ENCODE measurements at regions not wholly inside any gene's neighbourhood (a gene's known extent, or its start where the extent isn't known, plus 50 kb on each side); places are given as distances from the start of the nearest gene placed in this dataset.
"Not testable (repeated sequence)": the region's sequence is repeated elsewhere in the genome, so short reads cannot be mapped to it uniquely, and the experiment has no call there.

- H3K27ac ChIP-seq (ENCODE audit: low read length), result no peak overlapping the region
- no peaks in the 10 kb centered on the region for H3K9me3 ChIP-seq (ENCODE audit: control insufficient read depth, insufficient read depth, low read length)
- no CpG with 5 or more reads among the region's 1 CpG for WGBS (ENCODE audit: insufficient coverage, insufficient read length)
- H3K4me1 ChIP-seq (ENCODE audit: control insufficient read depth, insufficient read depth, low read length), result no peaks in the 10 kb centered on the region
- H3K36me3 ChIP-seq (ENCODE audit: control insufficient read depth, insufficient read depth, low read length), result no peaks in the 10 kb centered on the region
- H3K27me3 ChIP-seq (ENCODE audit: control insufficient read depth, insufficient read depth, low read length), result no peaks in the 10 kb centered on the region
- no peak for DNase-seq (ENCODE audit: low read depth, low spot score)
- no peak overlapping the region for H3K4me3 ChIP-seq (ENCODE audit: low read length)
These were observed 545.3 kb upstream of the GRID2 start for GRCh38 chr4:91758487-91758886.

GRCh38 chr4:91764085-91764484 is 539.7 kb upstream of the GRID2 start:
- no CpG with 5 or more reads among the region's 1 CpG for WGBS (ENCODE audit: insufficient coverage, insufficient read length)
- Histone ChIP-seq H3K9me3 (ENCODE audit: control insufficient read depth, insufficient read depth, low read length) (no peaks in the 10 kb centered on the region), H3K27ac (ENCODE audit: low read length) (no peak overlapping the region), H3K4me3 (ENCODE audit: low read length) (no peak overlapping the region), H3K4me1 (ENCODE audit: control insufficient read depth, insufficient read depth, low read length) (peaks cover 1% of the 10 kb centered on the region; the same call in 1 of the 2 replicates), H3K27me3 (ENCODE audit: control insufficient read depth, insufficient read depth, low read length) (no peaks in the 10 kb centered on the region), H3K36me3 (ENCODE audit: control insufficient read depth, insufficient read depth, low read length) (no peaks in the 10 kb centered on the region)
- no peak for DNase-seq (ENCODE audit: low read depth, low spot score)

DNA sequence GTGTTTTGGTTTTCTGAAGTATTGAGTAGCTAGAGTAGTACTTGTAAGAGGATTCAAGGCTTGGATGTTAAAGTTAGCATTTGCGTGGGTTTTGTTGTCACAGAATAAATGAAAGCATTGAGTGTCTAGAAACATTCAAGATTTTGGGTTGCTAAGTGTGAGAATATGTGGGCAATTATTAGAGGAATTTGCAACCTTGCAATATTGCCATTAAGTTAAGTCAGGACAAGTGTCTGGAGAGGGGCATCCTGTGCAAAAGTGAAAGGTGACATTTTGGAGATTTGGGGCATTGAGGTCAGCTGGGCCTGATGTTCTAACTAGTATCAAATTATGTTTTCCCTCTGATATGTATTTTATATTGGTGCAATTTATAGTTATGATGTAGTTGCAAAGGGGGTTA is 533.9 kb upstream of the GRID2 start:
- no peak overlapping the region for H3K27ac ChIP-seq (ENCODE audit: low read length)
- H3K9me3 ChIP-seq (ENCODE audit: control insufficient read depth, insufficient read depth, low read length), result peaks cover 2% of the 10 kb centered on the region; the same call in 1 of the 2 replicates
- DNase-seq (ENCODE audit: low read depth, low spot score), result no peak
- H3K4me3 ChIP-seq (ENCODE audit: low read length), result no peak overlapping the region
- peaks cover 1% of the 10 kb centered on the region; the same call in 1 of the 2 replicates for H3K4me1 ChIP-seq (ENCODE audit: control insufficient read depth, insufficient read depth, low read length)
- H3K27me3 ChIP-seq (ENCODE audit: control insufficient read depth, insufficient read depth, low read length), result no peaks in the 10 kb centered on the region
- H3K36me3 ChIP-seq (ENCODE audit: control insufficient read depth, insufficient read depth, low read length), result no peaks in the 10 kb centered on the region
- WGBS (ENCODE audit: insufficient coverage, insufficient read length), result no CpG with 5 or more reads among the region's 1 CpG

- H3K4me3 ChIP-seq (ENCODE audit: low read length), result peak overlapping the region; percentile 25; the same call in 1 of the 2 replicates
- H3K27me3 ChIP-seq (ENCODE audit: control insufficient read depth, insufficient read depth, low read length); H3K36me3 ChIP-seq (ENCODE audit: control insufficient read depth, insufficient read depth, low read length); DNase-seq (ENCODE audit: low read depth, low spot score); H3K9me3 ChIP-seq (ENCODE audit: control insufficient read depth, insufficient read depth, low read length); H3K27ac ChIP-seq (ENCODE audit: low read length); H3K4me1 ChIP-seq (ENCODE audit: control insufficient read depth, insufficient read depth, low read length): not testable (repeated sequence)
- no CpG with 5 or more reads among the region's 28 CpGs for WGBS (ENCODE audit: insufficient coverage, insufficient read length)
These were observed 512.1 kb upstream of the GRID2 start for GRCh38 chr4:91791631-91792030.

DNA sequence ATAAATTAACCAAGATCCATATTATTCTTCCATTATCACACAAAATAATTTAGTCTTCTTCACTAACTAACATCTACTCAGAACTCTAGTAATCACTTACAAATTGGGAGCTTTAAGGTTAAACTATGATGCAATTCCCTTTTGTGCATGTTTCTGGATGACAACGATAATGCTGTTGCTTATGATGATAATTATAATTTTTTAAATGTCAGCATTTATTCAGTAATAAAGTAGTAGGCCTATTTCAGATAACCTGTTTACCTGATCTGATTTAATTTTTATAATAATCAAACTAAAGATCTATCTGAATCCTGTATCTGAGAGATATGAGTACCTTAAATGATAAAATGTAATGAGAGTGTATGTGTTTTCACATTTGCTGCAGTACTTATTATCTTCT is 507.8 kb upstream of the GRID2 start:
- Histone ChIP-seq H3K4me1 (ENCODE audit: control insufficient read depth, insufficient read depth, low read length) (no peaks in the 10 kb centered on the region), H3K27ac (ENCODE audit: low read length) (no peak overlapping the region), H3K4me3 (ENCODE audit: low read length) (no peak overlapping the region), H3K9me3 (ENCODE audit: control insufficient read depth, insufficient read depth, low read length) (no peaks in the 10 kb centered on the region), H3K27me3 (ENCODE audit: control insufficient read depth, insufficient read depth, low read length) (no peaks in the 10 kb centered on the region), H3K36me3 (ENCODE audit: control insufficient read depth, insufficient read depth, low read length) (no peaks in the 10 kb centered on the region)
- DNase-seq (ENCODE audit: low read depth, low spot score), result no peak
- no CpG with 5 or more reads among the region's 1 CpG for WGBS (ENCODE audit: insufficient coverage, insufficient read length)

DNA sequence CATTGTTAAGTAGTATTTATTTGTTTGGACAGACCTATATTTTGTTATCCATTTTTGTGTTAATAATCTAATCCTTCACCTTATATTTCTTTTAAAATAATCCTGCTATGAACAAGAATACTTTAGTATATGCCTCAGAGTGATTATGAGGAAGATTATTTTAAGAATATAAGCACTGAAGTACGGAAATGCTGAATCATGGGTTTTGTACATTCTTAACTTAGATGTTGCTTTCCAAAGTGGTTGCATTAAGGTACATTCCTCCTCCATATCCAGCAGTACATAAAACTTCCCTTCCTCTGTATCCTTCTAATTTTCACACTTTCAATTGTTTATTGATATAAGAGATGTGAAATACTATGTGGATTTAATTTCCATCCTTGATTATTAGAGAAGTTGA is 491.4 kb upstream of the GRID2 start:
- no peak for DNase-seq (ENCODE audit: low read depth, low spot score)
- no peak overlapping the region for H3K27ac ChIP-seq (ENCODE audit: low read length)
- no peaks in the 10 kb centered on the region for H3K4me1 ChIP-seq (ENCODE audit: control insufficient read depth, insufficient read depth, low read length)
- no peaks in the 10 kb centered on the region for H3K9me3 ChIP-seq (ENCODE audit: control insufficient read depth, insufficient read depth, low read length)
- H3K4me3 ChIP-seq (ENCODE audit: low read length), result no peak overlapping the region
- no peaks in the 10 kb centered on the region for H3K27me3 ChIP-seq (ENCODE audit: control insufficient read depth, insufficient read depth, low read length)
- no peaks in the 10 kb centered on the region for H3K36me3 ChIP-seq (ENCODE audit: control insufficient read depth, insufficient read depth, low read length)
- no CpG with 5 or more reads among the region's 1 CpG for WGBS (ENCODE audit: insufficient coverage, insufficient read length)

DNA sequence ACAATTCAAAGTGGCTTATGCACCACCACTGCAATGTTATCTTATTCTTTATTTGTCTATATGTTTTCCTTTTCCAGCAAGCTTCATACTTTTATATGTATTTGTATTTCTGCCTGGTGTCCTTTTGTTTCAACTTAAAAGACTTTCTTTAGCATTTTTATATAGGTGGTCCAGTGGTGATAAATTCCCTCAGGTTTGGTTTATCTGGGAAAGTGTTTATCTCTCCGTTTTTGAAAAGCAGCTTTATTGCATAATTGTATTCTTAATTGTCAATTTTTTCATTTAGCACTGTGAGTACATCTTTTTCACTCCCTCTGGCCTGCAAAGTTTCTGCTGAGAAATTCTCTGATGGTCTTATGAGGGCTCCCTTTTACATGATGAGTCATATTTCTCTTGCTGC is 479.0 kb upstream of the GRID2 start:
- Histone ChIP-seq H3K4me3 (ENCODE audit: low read length) (no peak overlapping the region), H3K27ac (ENCODE audit: low read length) (no peak overlapping the region), H3K9me3 (ENCODE audit: control insufficient read depth, insufficient read depth, low read length) (no peaks in the 10 kb centered on the region), H3K27me3 (ENCODE audit: control insufficient read depth, insufficient read depth, low read length) (no peaks in the 10 kb centered on the region), H3K4me1 (ENCODE audit: control insufficient read depth, insufficient read depth, low read length) (no peaks in the 10 kb centered on the region), H3K36me3 (ENCODE audit: control insufficient read depth, insufficient read depth, low read length) (0 out of 2 replicates have a peak, but pooled peaks cover 3% of the 10 kb centered on the region)
- no CpG with 5 or more reads among the region's 1 CpG for WGBS (ENCODE audit: insufficient coverage, insufficient read length)
- no peak for DNase-seq (ENCODE audit: low read depth, low spot score)

DNA sequence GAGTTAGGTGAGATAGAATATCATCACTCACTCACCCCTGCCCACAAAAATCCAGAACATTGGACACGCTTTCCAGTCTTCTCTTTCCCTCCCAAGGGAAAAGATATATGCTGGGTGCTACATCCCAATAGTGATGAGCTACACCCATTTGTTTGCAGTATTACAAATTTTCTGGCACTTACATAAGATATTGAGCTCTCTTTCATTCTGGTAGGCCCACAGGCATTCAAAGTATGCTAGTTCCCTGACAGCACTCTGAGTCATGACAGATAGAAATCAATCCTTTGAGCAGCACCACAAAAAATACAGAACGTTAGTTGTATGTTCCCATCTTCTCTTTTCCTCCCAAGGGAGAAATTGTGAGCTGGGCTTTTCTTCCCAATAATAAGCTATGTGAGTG is 477.6 kb upstream of the GRID2 start:
- Histone ChIP-seq H3K27ac (ENCODE audit: low read length) (no peak overlapping the region), H3K9me3 (ENCODE audit: control insufficient read depth, insufficient read depth, low read length) (no peaks in the 10 kb centered on the region), H3K4me1 (ENCODE audit: control insufficient read depth, insufficient read depth, low read length) (no peaks in the 10 kb centered on the region), H3K4me3 (ENCODE audit: low read length) (no peak overlapping the region), H3K36me3 (ENCODE audit: control insufficient read depth, insufficient read depth, low read length) (no peaks in the 10 kb centered on the region), H3K27me3 (ENCODE audit: control insufficient read depth, insufficient read depth, low read length) (no peaks in the 10 kb centered on the region)
- DNase-seq (ENCODE audit: low read depth, low spot score), result no peak
- WGBS (ENCODE audit: insufficient coverage, insufficient read length), result no CpG with 5 or more reads among the region's 2 CpGs

DNA sequence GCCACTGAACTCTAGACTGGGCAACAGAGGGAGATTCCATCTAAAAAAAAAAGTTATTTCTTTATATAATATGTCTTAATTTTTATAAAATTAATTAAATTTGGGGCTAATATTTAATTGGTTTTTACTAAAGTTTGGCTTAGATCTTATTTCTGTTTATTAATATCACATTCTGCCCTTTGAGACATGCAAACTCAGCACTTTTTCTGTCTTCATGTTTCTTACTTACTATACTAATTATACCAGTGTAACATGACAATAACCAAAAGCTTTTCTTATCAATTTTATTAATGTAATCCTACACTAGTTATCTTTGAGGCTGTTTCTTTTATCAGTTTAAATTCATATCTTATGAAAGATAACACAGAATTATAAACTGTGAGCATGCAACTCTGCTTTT is 475.9 kb upstream of the GRID2 start:
- DNase-seq (ENCODE audit: low read depth, low spot score), result no peak
- no peaks in the 10 kb centered on the region for H3K36me3 ChIP-seq (ENCODE audit: control insufficient read depth, insufficient read depth, low read length)
- no peak overlapping the region for H3K27ac ChIP-seq (ENCODE audit: low read length)
- no peaks in the 10 kb centered on the region for H3K27me3 ChIP-seq (ENCODE audit: control insufficient read depth, insufficient read depth, low read length)
- no peaks in the 10 kb centered on the region for H3K9me3 ChIP-seq (ENCODE audit: control insufficient read depth, insufficient read depth, low read length)
- H3K4me1 ChIP-seq (ENCODE audit: control insufficient read depth, insufficient read depth, low read length), result no peaks in the 10 kb centered on the region
- H3K4me3 ChIP-seq (ENCODE audit: low read length), result no peak overlapping the region

DNA sequence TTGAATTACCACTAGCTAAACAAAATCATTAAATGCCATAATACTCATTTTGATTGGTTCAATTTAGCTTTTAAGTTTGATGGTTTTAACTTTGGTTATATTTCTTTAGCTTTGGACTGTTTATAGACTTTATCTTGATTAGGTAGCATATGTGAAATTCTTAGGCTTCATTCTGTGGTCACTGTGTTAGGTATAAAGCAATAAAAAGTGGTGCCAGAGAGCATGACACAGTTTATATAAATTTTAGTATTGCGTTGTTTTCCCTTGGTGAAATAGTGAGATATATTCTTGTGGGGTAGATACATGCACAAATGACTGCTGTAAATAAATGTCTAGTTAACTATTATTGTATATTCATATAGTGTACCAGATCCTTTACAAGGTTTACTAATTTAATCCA is 474.2 kb upstream of the GRID2 start:
- H3K4me3 ChIP-seq (ENCODE audit: low read length), result no peak overlapping the region
- no peaks in the 10 kb centered on the region for H3K4me1 ChIP-seq (ENCODE audit: control insufficient read depth, insufficient read depth, low read length)
- no peaks in the 10 kb centered on the region for H3K9me3 ChIP-seq (ENCODE audit: control insufficient read depth, insufficient read depth, low read length)
- no CpG with 5 or more reads among the region's 1 CpG for WGBS (ENCODE audit: insufficient coverage, insufficient read length)
- H3K27ac ChIP-seq (ENCODE audit: low read length), result no peak overlapping the region
- no peaks in the 10 kb centered on the region for H3K27me3 ChIP-seq (ENCODE audit: control insufficient read depth, insufficient read depth, low read length)
- no peaks in the 10 kb centered on the region for H3K36me3 ChIP-seq (ENCODE audit: control insufficient read depth, insufficient read depth, low read length)
- DNase-seq (ENCODE audit: low read depth, low spot score), result no peak

DNA sequence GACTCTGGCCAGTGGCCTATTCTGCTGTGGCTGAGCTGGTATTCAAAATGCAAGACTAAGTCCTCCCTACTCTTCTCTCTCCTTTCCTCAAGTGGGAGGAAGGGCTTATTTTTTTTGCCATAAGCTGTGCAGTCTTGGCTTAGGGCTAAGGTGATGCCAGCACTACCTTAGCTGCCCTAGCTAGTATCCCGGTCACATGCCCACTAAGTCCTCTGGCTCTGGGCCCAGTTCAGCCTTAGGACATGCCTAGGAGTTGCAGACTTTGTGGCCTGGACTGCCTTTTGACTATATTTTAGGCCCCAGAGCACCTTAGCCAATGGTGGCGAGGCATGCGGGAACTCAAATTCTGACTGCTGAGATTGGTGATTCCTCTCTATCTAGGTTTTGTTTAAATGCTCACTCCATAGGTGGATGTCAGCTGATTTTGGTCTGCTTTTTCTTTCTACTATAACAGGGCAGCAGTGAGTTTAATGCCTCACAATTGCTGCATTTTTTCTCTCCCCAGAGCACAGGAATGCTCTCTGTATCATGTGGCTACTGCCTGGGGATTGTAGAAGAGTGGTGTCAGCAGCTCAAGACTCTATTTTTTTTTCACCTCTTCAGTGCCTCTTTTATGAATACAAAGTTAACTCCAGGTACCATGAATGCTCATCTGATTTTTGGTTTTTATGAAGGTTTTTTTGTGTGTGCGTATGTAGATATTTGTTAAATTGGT is 472.9 kb upstream of the GRID2 start:
- H3K27ac ChIP-seq (ENCODE audit: low read length), result no peak overlapping the region
- WGBS (ENCODE audit: insufficient coverage, insufficient read length), result 100% methylated on average over 1 of the region's 4 CpGs
- no peaks in the 10 kb centered on the region for H3K4me1 ChIP-seq (ENCODE audit: control insufficient read depth, insufficient read depth, low read length)
- no peak overlapping the region for H3K4me3 ChIP-seq (ENCODE audit: low read length)
- no peaks in the 10 kb centered on the region for H3K9me3 ChIP-seq (ENCODE audit: control insufficient read depth, insufficient read depth, low read length)
- no peaks in the 10 kb centered on the region for H3K36me3 ChIP-seq (ENCODE audit: control insufficient read depth, insufficient read depth, low read length)
- no peaks in the 10 kb centered on the region for H3K27me3 ChIP-seq (ENCODE audit: control insufficient read depth, insufficient read depth, low read length)
- no peak for DNase-seq (ENCODE audit: low read depth, low spot score)

All from iPS DF 6.9 (cell line).